ENCODE measurements at regions not wholly inside any gene's neighbourhood (a gene's known extent, or its start where the extent isn't known, plus 50 kb on each side); places are given as distances from the start of the nearest gene placed in this dataset.

DNA sequence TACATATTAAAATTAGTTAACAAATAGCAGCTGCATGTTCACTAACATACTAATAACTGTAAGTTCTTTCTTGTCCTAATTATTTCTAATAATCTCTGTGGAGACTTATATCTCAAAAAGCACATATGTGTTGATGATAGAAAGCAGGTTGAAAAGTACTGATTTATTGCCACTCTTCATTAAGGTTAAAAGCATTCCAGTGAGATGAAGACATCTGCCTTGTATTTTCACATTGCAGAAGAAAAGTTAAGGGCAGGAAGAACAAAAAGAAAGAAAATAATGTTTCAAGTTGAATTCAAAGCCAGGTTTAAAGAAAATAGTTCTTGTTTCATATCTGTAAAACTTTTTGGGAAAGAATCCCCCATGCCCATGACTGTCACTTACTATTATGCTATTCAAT is 429.9 kb downstream of the MTX2 start:
- TF ChIP-seq, protein P1, sequence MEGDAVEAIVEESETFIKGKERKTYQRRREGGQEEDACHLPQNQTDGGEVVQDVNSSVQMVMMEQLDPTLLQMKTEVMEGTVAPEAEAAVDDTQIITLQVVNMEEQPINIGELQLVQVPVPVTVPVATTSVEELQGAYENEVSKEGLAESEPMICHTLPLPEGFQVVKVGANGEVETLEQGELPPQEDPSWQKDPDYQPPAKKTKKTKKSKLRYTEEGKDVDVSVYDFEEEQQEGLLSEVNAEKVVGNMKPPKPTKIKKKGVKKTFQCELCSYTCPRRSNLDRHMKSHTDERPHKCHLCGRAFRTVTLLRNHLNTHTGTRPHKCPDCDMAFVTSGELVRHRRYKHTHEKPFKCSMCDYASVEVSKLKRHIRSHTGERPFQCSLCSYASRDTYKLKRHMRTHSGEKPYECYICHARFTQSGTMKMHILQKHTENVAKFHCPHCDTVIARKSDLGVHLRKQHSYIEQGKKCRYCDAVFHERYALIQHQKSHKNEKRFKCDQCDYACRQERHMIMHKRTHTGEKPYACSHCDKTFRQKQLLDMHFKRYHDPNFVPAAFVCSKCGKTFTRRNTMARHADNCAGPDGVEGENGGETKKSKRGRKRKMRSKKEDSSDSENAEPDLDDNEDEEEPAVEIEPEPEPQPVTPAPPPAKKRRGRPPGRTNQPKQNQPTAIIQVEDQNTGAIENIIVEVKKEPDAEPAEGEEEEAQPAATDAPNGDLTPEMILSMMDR (conservative IDR thresholded peaks at IDR 0.05; ENCODE audit: low read depth, low read length), result no peak
- no peak for TF ChIP-seq EZH2 (IDR thresholded peaks at IDR 0.05; ENCODE audit: low read length, unreplicated experiment)
